ENCODE measurements at regions not wholly inside any gene's neighbourhood (a gene's known extent, or its start where the extent isn't known, plus 50 kb on each side); places are given as distances from the start of the nearest gene placed in this dataset.

- intact Hi-C loops (cut with micrococcal nuclease; ENCODE audit: unreplicated experiment), result no loop called here
- Mint-ChIP-seq H3K4me3 (ENCODE audit: low read depth, unreplicated experiment) (no peak overlapping the region), H3K27me3 (ENCODE audit: unreplicated experiment) (peaks cover 75% of the 10 kb centered on the region), H3K4me1 (ENCODE audit: low read depth, unreplicated experiment) (no peaks in the 10 kb centered on the region), H3K36me3 (ENCODE audit: insufficient read depth, unreplicated experiment) (no peaks in the 10 kb centered on the region), H3K27ac (ENCODE audit: unreplicated experiment) (no peak overlapping the region), H3K9me3 (ENCODE audit: low read depth, unreplicated experiment) (no peaks in the 10 kb centered on the region)
- no TSS peak for BruUV-seq (replicated peaks)
- no peak for TF ChIP-seq CTCF (IDR thresholded peaks at IDR 0.05; ENCODE audit: unreplicated experiment)
- no peak for DNase-seq
- CTCF ChIA-PET, result no interaction called here
Observed at GRCh38 chr1:229887043-229887822, 179.8 kb upstream of the GALNT2 start.

- Mint-ChIP-seq H3K4me3 (ENCODE audit: low read depth, unreplicated experiment) (no peak overlapping the region), H3K4me1 (ENCODE audit: low read depth, unreplicated experiment) (no peaks in the 10 kb centered on the region), H3K27ac (ENCODE audit: unreplicated experiment) (no peak overlapping the region), H3K36me3 (ENCODE audit: insufficient read depth, unreplicated experiment) (no peaks in the 10 kb centered on the region), H3K27me3 (ENCODE audit: unreplicated experiment) (peaks cover 70% of the 10 kb centered on the region), H3K9me3 (ENCODE audit: low read depth, unreplicated experiment) (no peaks in the 10 kb centered on the region)
- BruUV-seq (replicated peaks), result no TSS peak
- no peak for DNase-seq
- intact Hi-C loops (cut with micrococcal nuclease; ENCODE audit: unreplicated experiment), result no loop called here
- CTCF ChIA-PET, result no interaction called here
- TF ChIP-seq CTCF (IDR thresholded peaks at IDR 0.05; ENCODE audit: unreplicated experiment), result no peak
Observed at GRCh38 chr1:229888157-229888556, 178.9 kb upstream of the GALNT2 start.

GRCh38 chr1:229888561-229889001 is 178.5 kb upstream of the GALNT2 start:
- no TSS peak for BruUV-seq (replicated peaks)
- Mint-ChIP-seq H3K4me3 (ENCODE audit: low read depth, unreplicated experiment) (no peak overlapping the region), H3K9me3 (ENCODE audit: low read depth, unreplicated experiment) (no peaks in the 10 kb centered on the region), H3K27me3 (ENCODE audit: unreplicated experiment) (peaks cover 66% of the 10 kb centered on the region), H3K4me1 (ENCODE audit: low read depth, unreplicated experiment) (no peaks in the 10 kb centered on the region), H3K36me3 (ENCODE audit: insufficient read depth, unreplicated experiment) (no peaks in the 10 kb centered on the region), H3K27ac (ENCODE audit: unreplicated experiment) (no peak overlapping the region)
- CTCF ChIA-PET, result no interaction called here
- intact Hi-C loops (cut with micrococcal nuclease; ENCODE audit: unreplicated experiment), result no loop called here
- no peak for DNase-seq
- no peak for TF ChIP-seq CTCF (IDR thresholded peaks at IDR 0.05; ENCODE audit: unreplicated experiment)

- CTCF ChIA-PET, result interaction anchor here (0.6 kb wide), 1 partner anchor 257 kb away, joined by 3 read pairs; no protein-coding TSS in a partner anchor
- Mint-ChIP-seq H3K27ac (ENCODE audit: unreplicated experiment) (no peak overlapping the region), H3K4me1 (ENCODE audit: low read depth, unreplicated experiment) (no peaks in the 10 kb centered on the region), H3K9me3 (ENCODE audit: low read depth, unreplicated experiment) (no peaks in the 10 kb centered on the region), H3K36me3 (ENCODE audit: insufficient read depth, unreplicated experiment) (no peaks in the 10 kb centered on the region), H3K4me3 (ENCODE audit: low read depth, unreplicated experiment) (no peak overlapping the region), H3K27me3 (ENCODE audit: unreplicated experiment) (peaks cover 61% of the 10 kb centered on the region)
- no peak for TF ChIP-seq CTCF (IDR thresholded peaks at IDR 0.05; ENCODE audit: unreplicated experiment)
- no TSS peak for BruUV-seq (replicated peaks)
- intact Hi-C loops (cut with micrococcal nuclease; ENCODE audit: unreplicated experiment), result no loop called here
- DNase-seq, result no peak
Observed at GRCh38 chr1:229889031-229889517, 178.0 kb upstream of the GALNT2 start.

Data from Calu3 (cell line).